A549 (cell line): ENCODE measurements at regions not wholly inside any gene's neighbourhood (a gene's known extent, or its start where the extent isn't known, plus 50 kb on each side); places are given as distances from the start of the nearest gene placed in this dataset.

Experiments
- ATAC-seq, 2 experiments: fragments of 200-7000 bp in 1 of 2; fragments of >200 bp in 1 of 2; cut with Nextera tagmentation in 1 of 2; cut with Tn5 transposase in 1 of 2; 3 replicates each; pipeline versions ENCODE4 v1.8.0 to v1.9.1; 2018 to 2020; ENCODE audit warnings: mild to moderate bottlenecking in 1 of 2, moderate library complexity in 1 of 2
- CTCF ChIA-PET: fragments of 300-600 bp; sonication (Branson Sonifier 250); formaldehyde crosslinking; extraction: SDS; loops from one replicate; lab custom pipeline; 2021; ENCODE audit warnings: antibody characterized with exemption, inconsistent platforms; lab: Yijun Ruan, JAX
- POLR2A ChIA-PET: fragments of 350-600 bp; formaldehyde crosslinking; extraction: SDS; loops from one replicate; lab custom pipeline; 2021; ENCODE audit warnings: antibody characterized with exemption, inconsistent platforms; lab: Yijun Ruan, JAX
- DNase-seq, 2 experiments: peaks; one replicate each; pipeline versions ENCODE4 v3.0.0 to v3.0.0-alpha.2; 2011 to 2016; ENCODE audit warnings: low read depth in 1 of 2, low spot score in 1 of 2
- FAIRE-seq: peaks from 2 replicates; lab custom pipeline; 2011; peaks lifted over from hg19 to GRCh38; lab: Jason Lieb, UNC
- H3K27ac ChIP-seq, 2 experiments: fragments of >200 bp; sonication (Bioruptor Twin); formaldehyde crosslinking; 3 replicates each; pipeline ENCODE4 v1.5.1; 2016 to 2017
- H3K4me1 ChIP-seq: fragments of >200 bp; sonication (Bioruptor Twin); formaldehyde crosslinking; 3 replicates; pipeline ENCODE4 v1.6.1; 2016
- H3K4me2 ChIP-seq: fragments of >200 bp; sonication (Bioruptor Twin); formaldehyde crosslinking; 3 replicates; pipeline ENCODE4 v1.6.1; 2016
- H3K4me3 ChIP-seq: fragments of >200 bp; sonication (Bioruptor Twin); formaldehyde crosslinking; 3 replicates; pipeline ENCODE4 v1.5.1; 2016
- H3K9me3 ChIP-seq: fragments of >200 bp; sonication (Bioruptor Twin); formaldehyde crosslinking; 3 replicates; pipeline ENCODE4 v1.6.1; 2016
- BHLHE40 ChIP-seq: IDR thresholded peaks from 2 replicates; pipeline ENCODE4 v1.6.1; 2012; ENCODE audit warnings: low read depth, low read length, inconsistent platforms
- CBX8 ChIP-seq: fragments of 200-600 bp; sonication (generic); IDR thresholded peaks from 2 replicates; pipeline ENCODE4 v1.6.1; 2016
- EHMT2 ChIP-seq: fragments of 200-600 bp; sonication (generic); IDR thresholded peaks from 2 replicates; pipeline ENCODE4 v1.6.1; 2016; ENCODE audit warnings: antibody characterized with exemption, low read depth, mild to moderate bottlenecking, moderate library complexity
- FOSL2 ChIP-seq, 2 experiments: fragments of 450-650 bp in 1 of 2; fragments of >200 bp in 1 of 2; sonication (Bioruptor Twin) in 1 of 2; formaldehyde crosslinking; IDR thresholded peaks; 2 replicates each; pipeline versions ENCODE4 v1.5.0 to v1.6.1; 2016 to 2020; ENCODE audit warnings: mild to moderate bottlenecking in 1 of 2, moderate library complexity in 1 of 2
- GATA3 ChIP-seq: IDR thresholded peaks from 2 replicates; pipeline ENCODE4 v1.6.1; 2012; ENCODE audit warnings: borderline replicate concordance
- HDAC2 ChIP-seq: fragments of 200-600 bp; sonication (generic); IDR thresholded peaks from 2 replicates; pipeline ENCODE4 v1.6.1; 2016
- HEYL ChIP-seq: fragments of 250-450 bp; sonication (Bioruptor Pico); IDR thresholded peaks from 2 replicates; pipeline ENCODE4 v1.8.0; 2021; ENCODE audit warnings: mild to moderate bottlenecking, moderate library complexity
- MAZ ChIP-seq: fragments of 150-350 bp; IDR thresholded peaks from 2 replicates; pipeline ENCODE4 v1.6.1; 2014; ENCODE audit warnings: antibody characterized with exemption, low read depth, low read length, borderline replicate concordance
- MYC ChIP-seq: IDR thresholded peaks from 2 replicates; pipeline ENCODE4 v1.6.1; 2012; ENCODE audit warnings: mild to moderate bottlenecking, inconsistent platforms, low read length, improper control_type of control experiment, borderline replicate concordance
- NPAS2 ChIP-seq: fragments of 250-450 bp; sonication (Bioruptor Pico); IDR thresholded peaks from 2 replicates; pipeline ENCODE4 v1.8.0; 2022; ENCODE audit warnings: mild to moderate bottlenecking, moderate library complexity, borderline replicate concordance
- PHF8 ChIP-seq: fragments of 200-600 bp; sonication (generic); IDR thresholded peaks from 2 replicates; pipeline ENCODE4 v1.6.1; 2016; ENCODE audit warnings: low read depth, mild to moderate bottlenecking, antibody characterized with exemption, moderate library complexity, borderline replicate concordance
- POLR2AphosphoS2 ChIP-seq: conservative IDR thresholded peaks from 2 replicates; pipeline ENCODE4 v1.6.1; 2012; ENCODE audit warnings: low read length, improper control_type of control experiment, inconsistent platforms
- RFX5 ChIP-seq: fragments of 450-650 bp; IDR thresholded peaks from 2 replicates; pipeline ENCODE4 v1.7.1; 2014; ENCODE audit warnings: antibody characterized with exemption, mild to moderate bottlenecking, moderate library complexity
- RNF2 ChIP-seq: fragments of 200-600 bp; sonication (generic); IDR thresholded peaks from 2 replicates; pipeline ENCODE4 v1.6.1; 2016; ENCODE audit warnings: low read depth, mild to moderate bottlenecking, antibody characterized with exemption, moderate library complexity, borderline replicate concordance
- TP53 ChIP-seq: fragments of 250-450 bp; sonication (Bioruptor Pico); IDR thresholded peaks from 2 replicates; pipeline ENCODE4 v1.5.0; 2021; ENCODE audit warnings: mild to moderate bottlenecking, moderate library complexity
- ZC3H11A ChIP-seq: fragments of 450-650 bp; IDR thresholded peaks from 2 replicates; pipeline ENCODE4 v1.6.1; 2014; ENCODE audit warnings: antibody characterized with exemption, mild to moderate bottlenecking
- ZFP36 ChIP-seq: fragments of 450-650 bp; IDR thresholded peaks from 2 replicates; pipeline ENCODE4 v1.6.1; 2014; ENCODE audit warnings: borderline replicate concordance; ENCODE audit not compliant: partially characterized antibody
- WGBS: methylation state at CpG from one replicate; pipeline ENCODE4 v1.1.6; 2017; ENCODE audit errors: missing lambda C conversion rate; 5-methylcytosine and 5-hydroxymethylcytosine counted together
- TF ChIP-seq, protein P1 (sequence below): fragments of >200 bp; sonication (Bioruptor Twin); formaldehyde crosslinking; IDR thresholded peaks from 2 replicates; pipeline ENCODE4 v1.6.1; 2016
- TF ChIP-seq, protein P2 (sequence below): fragments of 450-650 bp; IDR thresholded peaks from 2 replicates; pipeline ENCODE4 v1.6.1; 2014; ENCODE audit warnings: antibody characterized with exemption
- TF ChIP-seq, protein P3 (sequence below): fragments of 150-350 bp; IDR thresholded peaks from 2 replicates; pipeline ENCODE4 v1.6.1; 2014; ENCODE audit warnings: low read depth, mild to moderate bottlenecking, low read length
- TF ChIP-seq, protein P4 (sequence below): fragments of >200 bp; sonication (Bioruptor Twin); formaldehyde crosslinking; IDR thresholded peaks from 3 replicates; pipeline ENCODE4 v1.6.1; 2016

DNA sequence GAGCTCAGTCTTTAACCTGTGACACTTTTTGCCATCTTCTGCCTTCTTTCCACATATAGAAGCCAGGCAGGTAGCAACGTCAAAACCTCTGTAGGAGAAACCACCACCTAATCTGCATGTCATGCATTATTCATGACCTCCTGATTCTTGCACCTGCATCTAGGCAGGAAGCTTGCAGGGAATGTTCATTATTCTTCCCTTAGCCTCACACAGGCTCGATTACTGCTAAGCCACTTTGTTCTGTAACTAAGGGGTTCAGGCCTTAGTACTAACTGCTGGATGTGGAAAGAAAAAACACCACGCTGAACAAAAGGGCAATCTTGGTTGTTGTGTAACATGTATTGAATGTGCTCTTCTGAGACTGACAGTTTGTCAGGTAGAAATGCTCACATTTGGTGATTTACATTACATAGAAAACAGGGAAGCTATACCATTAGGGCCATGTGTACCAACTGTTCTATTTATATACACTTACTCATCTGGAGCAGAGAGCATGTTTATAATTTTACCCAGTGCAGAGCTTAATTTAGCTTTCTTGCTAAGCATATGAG lies 366.9 kb downstream of the KLF12 start:
- FAIRE-seq (no peak), ATAC-seq (no peak), DNase-seq (no peak)
- no peak overlapping the region for H3K4me2 ChIP-seq
- H3K4me3 ChIP-seq = no peak overlapping the region
- H3K9me3 ChIP-seq = no peaks in the 10 kb centered on the region
- no peaks in the 10 kb centered on the region for H3K4me1 ChIP-seq
- POLR2A ChIA-PET = no interaction called here
- 67% methylated on average over 3 of the region's 3 CpGs for WGBS
- CTCF ChIA-PET = interaction anchor here (0.5 to 1.2 kb wide), 2 partner anchors 82 to 763 kb away, joined by 3 to 4 read pairs; no protein-coding TSS in a partner anchor
- no peak overlapping the region for H3K27ac ChIP-seq
- TF ChIP-seq ZC3H11A = no peak
- no peak for TF ChIP-seq HEYL
- TF ChIP-seq, protein P1, sequence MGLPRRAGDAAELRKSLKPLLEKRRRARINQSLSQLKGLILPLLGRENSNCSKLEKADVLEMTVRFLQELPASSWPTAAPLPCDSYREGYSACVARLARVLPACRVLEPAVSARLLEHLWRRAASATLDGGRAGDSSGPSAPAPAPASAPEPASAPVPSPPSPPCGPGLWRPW = no peak
- TF ChIP-seq MAZ = no peak
- no peak for TF ChIP-seq EHMT2
- TF ChIP-seq, protein P2, sequence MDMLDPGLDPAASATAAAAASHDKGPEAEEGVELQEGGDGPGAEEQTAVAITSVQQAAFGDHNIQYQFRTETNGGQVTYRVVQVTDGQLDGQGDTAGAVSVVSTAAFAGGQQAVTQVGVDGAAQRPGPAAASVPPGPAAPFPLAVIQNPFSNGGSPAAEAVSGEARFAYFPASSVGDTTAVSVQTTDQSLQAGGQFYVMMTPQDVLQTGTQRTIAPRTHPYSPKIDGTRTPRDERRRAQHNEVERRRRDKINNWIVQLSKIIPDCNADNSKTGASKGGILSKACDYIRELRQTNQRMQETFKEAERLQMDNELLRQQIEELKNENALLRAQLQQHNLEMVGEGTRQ = no peak
- TF ChIP-seq ZFP36 = no peak
- TF ChIP-seq TP53 = no peak
- TF ChIP-seq CBX8 = no peak
- no peak for TF ChIP-seq POLR2AphosphoS2
- TF ChIP-seq RNF2 = no peak
- TF ChIP-seq FOSL2 (IDR thresholded peaks at IDR 0.05) = no peak
- TF ChIP-seq FOSL2 (CRISPR knock-in tag; IDR thresholded peaks at IDR 0.05) = no peak
- TF ChIP-seq GATA3 = no peak
- no peak for TF ChIP-seq BHLHE40

DNA sequence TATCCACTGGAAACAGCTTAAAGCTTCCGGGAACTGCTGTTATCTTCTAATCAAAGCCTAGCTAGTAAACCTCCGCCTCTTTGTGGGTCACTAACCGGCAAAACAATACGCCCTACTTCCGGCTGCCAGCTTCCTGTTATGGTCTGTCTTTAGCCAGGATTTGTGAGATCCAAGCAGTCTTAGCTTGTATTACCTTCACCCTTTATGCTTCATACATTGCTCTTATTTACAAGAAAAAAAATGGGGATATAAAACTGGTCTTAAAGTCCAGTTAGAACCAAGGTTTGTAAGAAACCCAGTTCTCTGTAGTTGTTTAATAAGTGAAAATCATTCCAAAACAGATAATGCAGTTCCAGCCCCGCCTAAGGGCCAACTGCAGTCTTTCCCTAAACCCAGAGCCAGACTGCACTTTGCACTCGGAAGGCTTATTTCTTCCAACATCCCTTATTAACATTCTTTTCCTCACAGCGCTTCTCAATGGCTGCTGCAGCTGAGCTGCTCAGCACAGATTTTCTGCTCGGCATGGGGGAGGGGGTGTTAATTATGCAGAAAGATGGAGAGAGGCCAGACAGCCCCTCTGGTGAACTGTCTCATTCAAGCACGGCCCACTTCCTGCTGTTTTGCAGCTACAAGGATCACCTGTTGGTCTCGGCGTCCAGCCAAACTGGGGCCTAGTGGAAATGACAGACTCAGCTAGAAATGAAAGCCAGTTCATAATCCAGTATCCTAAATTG lies 368.4 kb downstream of the KLF12 start:
- no peak overlapping the region for H3K4me2 ChIP-seq
- DNase-seq (no peak), FAIRE-seq (no peak), ATAC-seq (no peak)
- H3K9me3 ChIP-seq = no peaks in the 10 kb centered on the region
- POLR2A ChIA-PET = no interaction called here
- no peak for TF ChIP-seq MYC
- TF ChIP-seq HDAC2 = no peak
- TF ChIP-seq RFX5 = no peak
- TF ChIP-seq, protein P3, sequence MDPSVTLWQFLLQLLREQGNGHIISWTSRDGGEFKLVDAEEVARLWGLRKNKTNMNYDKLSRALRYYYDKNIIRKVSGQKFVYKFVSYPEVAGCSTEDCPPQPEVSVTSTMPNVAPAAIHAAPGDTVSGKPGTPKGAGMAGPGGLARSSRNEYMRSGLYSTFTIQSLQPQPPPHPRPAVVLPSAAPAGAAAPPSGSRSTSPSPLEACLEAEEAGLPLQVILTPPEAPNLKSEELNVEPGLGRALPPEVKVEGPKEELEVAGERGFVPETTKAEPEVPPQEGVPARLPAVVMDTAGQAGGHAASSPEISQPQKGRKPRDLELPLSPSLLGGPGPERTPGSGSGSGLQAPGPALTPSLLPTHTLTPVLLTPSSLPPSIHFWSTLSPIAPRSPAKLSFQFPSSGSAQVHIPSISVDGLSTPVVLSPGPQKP = no peak
- no peak for TF ChIP-seq NPAS2 (CRISPR knock-in tag)
- TF ChIP-seq, protein P4, sequence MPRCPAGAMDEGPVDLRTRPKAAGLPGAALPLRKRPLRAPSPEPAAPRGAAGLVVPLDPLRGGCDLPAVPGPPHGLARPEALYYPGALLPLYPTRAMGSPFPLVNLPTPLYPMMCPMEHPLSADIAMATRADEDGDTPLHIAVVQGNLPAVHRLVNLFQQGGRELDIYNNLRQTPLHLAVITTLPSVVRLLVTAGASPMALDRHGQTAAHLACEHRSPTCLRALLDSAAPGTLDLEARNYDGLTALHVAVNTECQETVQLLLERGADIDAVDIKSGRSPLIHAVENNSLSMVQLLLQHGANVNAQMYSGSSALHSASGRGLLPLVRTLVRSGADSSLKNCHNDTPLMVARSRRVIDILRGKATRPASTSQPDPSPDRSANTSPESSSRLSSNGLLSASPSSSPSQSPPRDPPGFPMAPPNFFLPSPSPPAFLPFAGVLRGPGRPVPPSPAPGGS = no peak
- TF ChIP-seq PHF8 = no peak
- H3K27ac ChIP-seq = no peak overlapping the region
- CTCF ChIA-PET = no interaction called here
- no peaks in the 10 kb centered on the region for H3K4me1 ChIP-seq
- 90% methylated on average over 12 of the region's 12 CpGs for WGBS
- H3K4me3 ChIP-seq = no peak overlapping the region
